Body of pancreas (tissue), 4 donors: ENCODE measurements at regions not wholly inside any gene's neighbourhood (a gene's known extent, or its start where the extent isn't known, plus 50 kb on each side); places are given as distances from the start of the nearest gene placed in this dataset.

Experiments used
- CTCF ChIP-seq, 7 experiments: fragments of 450-650 bp in 4 of 7; fragments of 200-600 bp in 3 of 7; sonication (generic) in 3 of 7; IDR thresholded peaks; one replicate each; pipeline ENCODE4 v1.5.1; 2016 to 2019; ENCODE audit warnings: antibody characterized with exemption in 7 of 7
- POLR2A ChIP-seq, 3 donors: fragments of 450-650 bp; IDR thresholded peaks; one replicate each; pipeline ENCODE4 v1.6.1; 2016; ENCODE audit warnings: antibody characterized with exemption in 3 of 3, mild to moderate bottlenecking in 2 of 3

GRCh38 chr15:25178835-25179672, 224.3 kb downstream of the SNRPN start:
- TF ChIP-seq POLR2A (IDR thresholded peaks at IDR 0.05): no peak
- no peak for TF ChIP-seq CTCF (IDR thresholded peaks at IDR 0.05)
